Immature natural killer cell (primary cell): ENCODE measurements at regions not wholly inside any gene's neighbourhood (a gene's known extent, or its start where the extent isn't known, plus 50 kb on each side); places are given as distances from the start of the nearest gene placed in this dataset.
"Not testable (repeated sequence)": the region's sequence is repeated elsewhere in the genome, so short reads cannot be mapped to it uniquely, and the experiment has no call there.

Experiments
- DNase-seq, 3 donors: peaks; one replicate each; pipeline ENCODE4 v3.0.0; 2022; ENCODE audit warnings: mixed read lengths in 1 of 3
- H3K27ac Mint-ChIP-seq, 6 donors: one replicate each; pipeline ENCODE4 v1.8.0; 2020; ENCODE audit warnings: mixed read lengths in 6 of 6, mild to moderate bottlenecking in 5 of 6, inconsistent platforms in 4 of 6, moderate library complexity in 3 of 6
- H3K27me3 Mint-ChIP-seq, 3 donors: one replicate each; pipeline ENCODE4 v1.8.0; 2020 to 2021; ENCODE audit warnings: low read depth in 3 of 3, mild to moderate bottlenecking in 3 of 3, mixed read lengths in 3 of 3, moderate library complexity in 3 of 3, inconsistent platforms in 1 of 3
- H3K36me3 Mint-ChIP-seq, 3 donors: one replicate each; pipeline ENCODE4 v1.8.0; 2020; ENCODE audit warnings: mixed read lengths in 3 of 3, inconsistent platforms in 2 of 3, mild to moderate bottlenecking in 2 of 3
- H3K4me1 Mint-ChIP-seq, 2 donors: one replicate each; pipeline ENCODE4 v1.8.0; 2020; ENCODE audit warnings: inconsistent platforms in 2 of 2, mild to moderate bottlenecking in 2 of 2, mixed read lengths in 2 of 2, moderate library complexity in 1 of 2
- H3K4me3 Mint-ChIP-seq, 5 donors: one replicate each; pipeline ENCODE4 v1.8.0; 2020; ENCODE audit warnings: mild to moderate bottlenecking in 5 of 5, mixed read lengths in 5 of 5, inconsistent platforms in 3 of 5, moderate library complexity in 3 of 5
- H3K9me3 Mint-ChIP-seq, 6 donors: one replicate each; pipeline ENCODE4 v1.8.0; 2020; ENCODE audit warnings: mild to moderate bottlenecking in 6 of 6, mixed read lengths in 6 of 6, inconsistent platforms in 4 of 6, moderate library complexity in 3 of 6

GRCh38 chr5:17732351-17732923 lies 98.2 kb downstream of the TAF11L14 start:
- peaks cover 0 to 4% (median 0%) of the 10 kb centered on the region in 3 donors for H3K36me3 Mint-ChIP-seq
- peaks cover 13 to 55% (median 24%) of the 10 kb centered on the region in 6 donors for H3K9me3 Mint-ChIP-seq
- H3K4me1 Mint-ChIP-seq = no peaks in the 10 kb centered on the region
- H3K27me3 Mint-ChIP-seq = peaks cover 0 to 1% (median 0%) of the 10 kb centered on the region in 3 donors
- DNase-seq = no peak
- no peak overlapping the region for H3K27ac Mint-ChIP-seq
- H3K4me3 Mint-ChIP-seq = no peak overlapping the region

GRCh38 chr5:17734011-17734410 lies 99.8 kb downstream of the TAF11L14 start:
- H3K36me3 Mint-ChIP-seq = peaks cover 0 to 4% (median 0%) of the 10 kb centered on the region in 3 donors
- H3K9me3 Mint-ChIP-seq = peaks cover 13 to 59% (median 28%) of the 10 kb centered on the region in 6 donors
- peaks cover 0 to 1% (median 0%) of the 10 kb centered on the region in 3 donors for H3K27me3 Mint-ChIP-seq
- DNase-seq = no peak
- no peaks in the 10 kb centered on the region for H3K4me1 Mint-ChIP-seq
- H3K4me3 Mint-ChIP-seq = no peak overlapping the region
- no peak overlapping the region for H3K27ac Mint-ChIP-seq

- Mint-ChIP-seq H3K4me1 (no peaks in the 10 kb centered on the region), H3K9me3 (peaks cover 13 to 60% (median 23%) of the 10 kb centered on the region in 6 donors), H3K27ac (no peak overlapping the region), H3K27me3 (peaks cover 0 to 1% (median 0%) of the 10 kb centered on the region in 3 donors), H3K36me3 (no peaks in the 10 kb centered on the region), H3K4me3 (no peak overlapping the region)
- no peak for DNase-seq
Measured at GRCh38 chr5:17735761-17736160, 101.5 kb downstream of the TAF11L14 start.

GRCh38 chr5:17737092-17737491 lies 102.8 kb downstream of the TAF11L14 start:
- H3K27ac Mint-ChIP-seq = no peak overlapping the region
- H3K36me3 Mint-ChIP-seq = no peaks in the 10 kb centered on the region
- H3K4me1 Mint-ChIP-seq = no peaks in the 10 kb centered on the region
- no peak for DNase-seq
- no peak overlapping the region for H3K4me3 Mint-ChIP-seq
- peaks cover 0 to 1% (median 0%) of the 10 kb centered on the region in 3 donors for H3K27me3 Mint-ChIP-seq
- peaks cover 10 to 53% (median 19%) of the 10 kb centered on the region in 6 donors for H3K9me3 Mint-ChIP-seq

- H3K4me1 Mint-ChIP-seq = no peaks in the 10 kb centered on the region
- no peak overlapping the region for H3K27ac Mint-ChIP-seq
- H3K27me3 Mint-ChIP-seq = peaks cover 0 to 1% (median 0%) of the 10 kb centered on the region in 3 donors
- no peak for DNase-seq
- H3K36me3 Mint-ChIP-seq = no peaks in the 10 kb centered on the region
- peaks cover 12 to 54% (median 23%) of the 10 kb centered on the region in 6 donors for H3K9me3 Mint-ChIP-seq
- no peak overlapping the region for H3K4me3 Mint-ChIP-seq
Measured at GRCh38 chr5:17738446-17738845, 104.2 kb downstream of the TAF11L14 start.

- H3K4me3 Mint-ChIP-seq = no peak overlapping the region
- H3K27me3 Mint-ChIP-seq = no peaks in the 10 kb centered on the region
- no peaks in the 10 kb centered on the region for H3K36me3 Mint-ChIP-seq
- H3K9me3 Mint-ChIP-seq = peaks cover 13 to 41% (median 17%) of the 10 kb centered on the region in 6 donors
- DNase-seq = no peak
- no peaks in the 10 kb centered on the region for H3K4me1 Mint-ChIP-seq
- H3K27ac Mint-ChIP-seq = no peak overlapping the region
Measured at GRCh38 chr5:17743580-17744435, 109.5 kb downstream of the TAF11L14 start.

- no peak for DNase-seq
- H3K4me3 Mint-ChIP-seq = no peak overlapping the region
- no peaks in the 10 kb centered on the region for H3K36me3 Mint-ChIP-seq
- no peak overlapping the region for H3K27ac Mint-ChIP-seq
- H3K4me1 Mint-ChIP-seq = no peaks in the 10 kb centered on the region
- H3K27me3 Mint-ChIP-seq = peaks cover 0 to 2% (median 0%) of the 10 kb centered on the region in 3 donors
- H3K9me3 Mint-ChIP-seq = peaks cover 9 to 16% (median 12%) of the 10 kb centered on the region in 6 donors
Measured at GRCh38 chr5:17748201-17748600, 113.9 kb downstream of the TAF11L14 start.

- Mint-ChIP-seq H3K27ac (no peak overlapping the region), H3K4me1 (no peaks in the 10 kb centered on the region), H3K27me3 (peaks cover 0 to 2% (median 0%) of the 10 kb centered on the region in 3 donors), H3K4me3 (no peak overlapping the region), H3K36me3 (no peaks in the 10 kb centered on the region), H3K9me3 (peaks cover 3 to 14% (median 8%) of the 10 kb centered on the region in 6 donors)
- DNase-seq = no peak
Measured at GRCh38 chr5:17748941-17749340, 114.7 kb downstream of the TAF11L14 start.

GRCh38 chr5:17755406-17755805 lies 121.1 kb downstream of the TAF11L14 start:
- not testable (repeated sequence) for DNase-seq, H3K4me1 Mint-ChIP-seq, H3K4me3 Mint-ChIP-seq, H3K27ac Mint-ChIP-seq, H3K27me3 Mint-ChIP-seq, H3K36me3 Mint-ChIP-seq
- H3K9me3 Mint-ChIP-seq = peaks cover 5 to 44% (median 26%) of the 10 kb centered on the region in 6 donors

GRCh38 chr5:17761326-17761725 lies 127.1 kb downstream of the TAF11L14 start:
- H3K9me3 Mint-ChIP-seq = peaks cover 11 to 57% (median 37%) of the 10 kb centered on the region in 6 donors
- peaks cover 0 to 4% (median 0%) of the 10 kb centered on the region in 3 donors for H3K27me3 Mint-ChIP-seq
- peaks cover 0 to 9% (median 0%) of the 10 kb centered on the region in 3 donors for H3K36me3 Mint-ChIP-seq
- no peak for DNase-seq
- no peak overlapping the region for H3K27ac Mint-ChIP-seq
- no peak overlapping the region for H3K4me3 Mint-ChIP-seq
- no peaks in the 10 kb centered on the region for H3K4me1 Mint-ChIP-seq

GRCh38 chr5:17763301-17763700 lies 129.0 kb downstream of the TAF11L14 start:
- Mint-ChIP-seq H3K36me3 (peaks cover 0 to 9% (median 0%) of the 10 kb centered on the region in 3 donors), H3K4me3 (no peak overlapping the region), H3K9me3 (peaks cover 15 to 52% (median 37%) of the 10 kb centered on the region in 6 donors), H3K27me3 (peaks cover 0 to 4% (median 0%) of the 10 kb centered on the region in 3 donors), H3K4me1 (no peaks in the 10 kb centered on the region), H3K27ac (no peak overlapping the region)
- DNase-seq = no peak

GRCh38 chr5:17766031-17766430 lies 131.8 kb downstream of the TAF11L14 start:
- Mint-ChIP-seq H3K27ac (no peak overlapping the region), H3K36me3 (peaks cover 0 to 5% (median 0%) of the 10 kb centered on the region in 3 donors), H3K9me3 (peaks cover 11 to 40% (median 29%) of the 10 kb centered on the region in 6 donors), H3K27me3 (peaks cover 0 to 4% (median 0%) of the 10 kb centered on the region in 3 donors), H3K4me1 (no peaks in the 10 kb centered on the region), H3K4me3 (no peak overlapping the region)
- no peak for DNase-seq

- Mint-ChIP-seq H3K27me3 (peaks cover 0 to 1% (median 0%) of the 10 kb centered on the region in 3 donors), H3K4me1 (no peaks in the 10 kb centered on the region), H3K9me3 (peaks cover 5 to 57% (median 29%) of the 10 kb centered on the region in 6 donors), H3K4me3 (no peak overlapping the region), H3K36me3 (no peaks in the 10 kb centered on the region), H3K27ac (no peak overlapping the region)
- DNase-seq = no peak
Measured at GRCh38 chr5:17769277-17769676, 135.0 kb downstream of the TAF11L14 start.

GRCh38 chr5:17772232-17772631 lies 138.0 kb downstream of the TAF11L14 start:
- no peak for DNase-seq

More at GRCh38 chr5:17772232-17772631, 138.0 kb downstream of the TAF11L14 start:
- H3K27me3 Mint-ChIP-seq = peaks cover 0 to 1% (median 0%) of the 10 kb centered on the region in 3 donors
- H3K27ac Mint-ChIP-seq = no peak overlapping the region
- H3K4me1 Mint-ChIP-seq = no peaks in the 10 kb centered on the region
- H3K4me3 Mint-ChIP-seq = no peak overlapping the region
- no peaks in the 10 kb centered on the region for H3K36me3 Mint-ChIP-seq
- peaks cover 4 to 46% (median 19%) of the 10 kb centered on the region in 6 donors for H3K9me3 Mint-ChIP-seq
